SU-DHL-6 (cell line): ENCODE measurements at regions not wholly inside any gene's neighbourhood (a gene's known extent, or its start where the extent isn't known, plus 50 kb on each side); places are given as distances from the start of the nearest gene placed in this dataset.

ENCODE experiments used
- H2AFZ ChIP-seq: fragments of 200-600 bp; sonication (generic); 2 replicates; pipeline ENCODE4 v1.6.1; 2014; ENCODE audit warnings: low read depth, mild to moderate bottlenecking, moderate library complexity, mixed read lengths, antibody characterized with exemption, low read length; ENCODE audit not compliant: severe bottlenecking
- H3F3A ChIP-seq: fragments of 200-600 bp; shearing (Covaris generic); 2 replicates; pipeline ENCODE4 v1.6.0; 2016; ENCODE audit warnings: antibody characterized with exemption, mild to moderate bottlenecking; ENCODE audit not compliant: insufficient read depth
- H3K27ac ChIP-seq: fragments of 200-600 bp; sonication (generic); 2 replicates; pipeline ENCODE4 v1.5.1; 2016; ENCODE audit warnings: low read depth, mild to moderate bottlenecking, low read length, moderate library complexity, mixed read lengths
- H3K27me3 ChIP-seq: fragments of 200-600 bp; sonication (generic), shearing (Covaris generic); 2 replicates; pipeline ENCODE4 v1.6.0; 2014; ENCODE audit warnings: mild to moderate bottlenecking, low read length
- H3K36me3 ChIP-seq: fragments of 200-600 bp; sonication (generic); 2 replicates; pipeline ENCODE4 v1.6.1; 2014; ENCODE audit warnings: mild to moderate bottlenecking, low read length, mixed read lengths
- H3K4me2 ChIP-seq: fragments of 300-600, 200-600 bp; shearing (Covaris generic), sonication (generic); 2 replicates; pipeline ENCODE4 v1.6.0; 2014; ENCODE audit warnings: low read length, low read depth, mild to moderate bottlenecking; ENCODE audit not compliant: poor library complexity, severe bottlenecking
- H3K4me3 ChIP-seq: fragments of 200-600 bp; sonication (generic); 2 replicates; pipeline ENCODE4 v1.5.1; 2014; ENCODE audit warnings: antibody characterized with exemption, low read length, mild to moderate bottlenecking, mixed read lengths; ENCODE audit not compliant: insufficient read depth, poor library complexity, severe bottlenecking
- H3K79me2 ChIP-seq: fragments of 200-600 bp; sonication (generic); 2 replicates; pipeline ENCODE4 v1.6.1; 2014; ENCODE audit warnings: mild to moderate bottlenecking, low read length, moderate library complexity; ENCODE audit not compliant: insufficient read depth
- H3K9ac ChIP-seq: fragments of 200-600 bp; sonication (generic); 2 replicates; pipeline ENCODE4 v1.7.0; 2014; ENCODE audit warnings: mild to moderate bottlenecking, low read length
- H3K9me2 ChIP-seq: fragments of 200-600 bp; sonication (generic); replicated peaks from 2 replicates; pipeline ENCODE4 v1.6.1; 2014; ENCODE audit warnings: low read length; ENCODE audit not compliant: insufficient read depth
- H3K9me3 ChIP-seq: fragments of 200-600 bp; sonication (generic); 2 replicates; pipeline ENCODE4 v1.6.1; 2014; ENCODE audit warnings: low read length, mixed read lengths; ENCODE audit not compliant: insufficient read depth
- H4K20me1 ChIP-seq: fragments of 200-600 bp; sonication (generic); 2 replicates; pipeline ENCODE4 v1.6.1; 2014; ENCODE audit warnings: low read depth, mild to moderate bottlenecking, antibody characterized with exemption, low read length, moderate library complexity, mixed read lengths
- CTCF ChIP-seq: fragments of 200-600 bp; sonication (generic); IDR thresholded peaks from one replicate; pipeline ENCODE4 v1.5.1; 2017; ENCODE audit warnings: antibody characterized with exemption, mild to moderate bottlenecking, low read length, moderate library complexity; ENCODE audit not compliant: insufficient read depth, poor library complexity, severe bottlenecking
- EZH2phosphoT487 ChIP-seq: fragments of 200-600 bp; sonication (generic), shearing (Covaris generic); conservative IDR thresholded peaks from 2 replicates; pipeline ENCODE4 v1.6.1; 2018; ENCODE audit warnings: mild to moderate bottlenecking, antibody characterized with exemption, low read length, moderate library complexity, mixed read lengths

- no peaks in the 10 kb centered on the region for H3K79me2 ChIP-seq
- no peak overlapping the region for H2AFZ ChIP-seq
- H3K27me3 ChIP-seq = no peaks in the 10 kb centered on the region
- no peak for TF ChIP-seq CTCF
- H3K4me2 ChIP-seq = no peak overlapping the region
- no peaks in the 10 kb centered on the region for H3F3A ChIP-seq
- H3K9ac ChIP-seq = no peak overlapping the region
- H3K27ac ChIP-seq = no peak overlapping the region
- no peak overlapping the region for H3K4me3 ChIP-seq
- H3K9me2 ChIP-seq = no peaks in the 10 kb centered on the region
- H4K20me1 ChIP-seq = no peaks in the 10 kb centered on the region
- no peaks in the 10 kb centered on the region for H3K36me3 ChIP-seq
- no peaks in the 10 kb centered on the region for H3K9me3 ChIP-seq
Measured at GRCh38 chr20:17806107-17806506, 106.3 kb downstream of the BANF2 start.

- no peaks in the 10 kb centered on the region for H3K9me2 ChIP-seq
- H4K20me1 ChIP-seq = no peaks in the 10 kb centered on the region
- no peak overlapping the region for H3K9ac ChIP-seq
- H3K9me3 ChIP-seq = no peaks in the 10 kb centered on the region
- no peak overlapping the region for H3K4me2 ChIP-seq
- H3K27ac ChIP-seq = no peak overlapping the region
- H3K79me2 ChIP-seq = no peaks in the 10 kb centered on the region
- H2AFZ ChIP-seq = no peak overlapping the region
- no peaks in the 10 kb centered on the region for H3K36me3 ChIP-seq
- no peaks in the 10 kb centered on the region for H3F3A ChIP-seq
- TF ChIP-seq CTCF (no peak), EZH2phosphoT487 (no peak)
- H3K27me3 ChIP-seq = no peaks in the 10 kb centered on the region
- H3K4me3 ChIP-seq = no peak overlapping the region
Measured at GRCh38 chr20:17803765-17804164, 104.0 kb downstream of the BANF2 start.

GRCh38 chr20:17799575-17800227 is 99.9 kb downstream of the BANF2 start:
- no peak overlapping the region for H3K9ac ChIP-seq
- no peaks in the 10 kb centered on the region for H3K9me2 ChIP-seq
- H3K4me2 ChIP-seq = no peak overlapping the region
- no peak overlapping the region for H3K27ac ChIP-seq
- H3K9me3 ChIP-seq = no peaks in the 10 kb centered on the region
- H3K4me3 ChIP-seq = no peak overlapping the region
- no peaks in the 10 kb centered on the region for H4K20me1 ChIP-seq
- H3F3A ChIP-seq = no peaks in the 10 kb centered on the region
- no peaks in the 10 kb centered on the region for H3K79me2 ChIP-seq
- H3K27me3 ChIP-seq = 0 out of 2 replicates have a peak, but pooled peaks cover 3% of the 10 kb centered on the region
- TF ChIP-seq CTCF = no peak
- H2AFZ ChIP-seq = no peak overlapping the region
- H3K36me3 ChIP-seq = no peaks in the 10 kb centered on the region
